Spleen (tissue), 11 donors: ENCODE measurements at regions not wholly inside any gene's neighbourhood (a gene's known extent, or its start where the extent isn't known, plus 50 kb on each side); places are given as distances from the start of the nearest gene placed in this dataset.

Experiments used
- DNase-seq: peaks from one replicate; pipeline ENCODE4 v3.0.0-alpha.2; 2020
- H3K27ac ChIP-seq, 8 donors: fragments of 200-600 bp; sonication (generic) in 7 of 8; 1 replicate in 4 of 8; 2 replicates in 4 of 8; pipeline versions ENCODE4 v1.5.0 to v1.8.0; 2016 to 2021; ENCODE audit warnings: inconsistent platforms in 4 of 8, mild to moderate bottlenecking in 4 of 8, moderate library complexity in 1 of 8
- H3K27me3 ChIP-seq, 7 donors: fragments of 200-600 bp; sonication (generic) in 6 of 7; replicated peaks in 1 of 7; 1 replicate in 4 of 7; 2 replicates in 3 of 7; pipeline versions ENCODE4 v1.5.0 to v1.8.0; 2016 to 2021; ENCODE audit warnings: inconsistent platforms in 3 of 7, mild to moderate bottlenecking in 1 of 7
- H3K36me3 ChIP-seq, 6 donors: fragments of 200-600 bp; sonication (generic) in 5 of 6; 1 replicate in 4 of 6; 2 replicates in 2 of 6; pipeline versions ENCODE4 v1.5.0 to v1.8.0; 2016 to 2021; ENCODE audit warnings: inconsistent platforms in 2 of 6
- H3K4me1 ChIP-seq, 6 donors: fragments of 200-600 bp; sonication (generic) in 5 of 6; 1 replicate in 3 of 6; 2 replicates in 3 of 6; pipeline versions ENCODE4 v1.5.0 to v1.8.0; 2016 to 2021; ENCODE audit warnings: inconsistent platforms in 3 of 6
- H3K4me3 ChIP-seq, 8 donors: fragments of 200-600 bp; sonication (generic) in 7 of 8; 1 replicate in 4 of 8; 2 replicates in 4 of 8; pipeline versions ENCODE4 v1.5.0 to v1.8.0; 2016 to 2021; ENCODE audit warnings: inconsistent platforms in 4 of 8, mild to moderate bottlenecking in 4 of 8, moderate library complexity in 2 of 8
- H3K9me3 ChIP-seq, 8 donors: fragments of 200-600 bp; sonication (generic) in 7 of 8; 1 replicate in 4 of 8; 2 replicates in 4 of 8; pipeline versions ENCODE4 v1.5.0 to v1.8.0; 2016 to 2021; ENCODE audit warnings: inconsistent platforms in 4 of 8
- POLR2A ChIP-seq, 3 donors: fragments of 450-650 bp; IDR thresholded peaks; one replicate each; pipeline ENCODE4 v1.5.1; 2017; ENCODE audit warnings: antibody characterized with exemption in 3 of 3, mild to moderate bottlenecking in 1 of 3
- POLR2AphosphoS5 ChIP-seq, 3 donors: sonication (generic); formaldehyde crosslinking; IDR thresholded peaks; one replicate each; pipeline ENCODE4 v1.5.1; 2017; ENCODE audit warnings: antibody characterized with exemption in 3 of 3
- WGBS, 5 donors: extraction: QIAGEN DNeasy Blood & Tissue Kit in 3 of 5; methylation state at CpG; one replicate each; pipeline versions ENCODE4 v1.1.5 to v1.1.7; 2013 to 2018; 5-methylcytosine and 5-hydroxymethylcytosine counted together
- intact Hi-C: fragments of 100-400 bp; cut with DNase I; formaldehyde crosslinking; loops from one replicate; pipeline ENCODE4 v1.15.0; 2023; ENCODE audit warnings: low total_unique reads
- TF ChIP-seq, protein P1 (sequence below), 11 experiments: fragments of 200-600 bp in 7 of 11; fragments of 450-650 bp in 4 of 11; sonication (generic) in 4 of 11; IDR thresholded peaks in 8 of 11; conservative IDR thresholded peaks in 3 of 11; 1 replicate in 7 of 11; 2 replicates in 4 of 11; pipeline versions ENCODE4 v1.4.0 to v1.8.0; 2016 to 2021; ENCODE audit warnings: antibody characterized with exemption in 11 of 11, inconsistent platforms in 4 of 11, mild to moderate bottlenecking in 1 of 11
- donor health status: healthy with polysubstance abuse.
- donor health status: DM: no; HTN: no; CAD: no; lungs with moderate emphysema.
- donor health status: DM: no; HTN: no; CAD: no.
- donor health status: Bipolar disorder and iron deficiency.
- donor health status: healthy.
- donor health status: DM: no; HTN: no; CAD: no.
- donor health status: DM: yes; HTN: yes; CAD: no.

- 40 to 74% (median 48%) methylated on average over 1 of the region's 1 CpG for WGBS, 5 donors
- no peaks in the 10 kb centered on the region for H3K36me3 ChIP-seq
- intact Hi-C loops = no loop called here
These were observed 62.0 kb downstream of the CAVIN4 start for GRCh38 chr9:100639854-100640253.

DNA sequence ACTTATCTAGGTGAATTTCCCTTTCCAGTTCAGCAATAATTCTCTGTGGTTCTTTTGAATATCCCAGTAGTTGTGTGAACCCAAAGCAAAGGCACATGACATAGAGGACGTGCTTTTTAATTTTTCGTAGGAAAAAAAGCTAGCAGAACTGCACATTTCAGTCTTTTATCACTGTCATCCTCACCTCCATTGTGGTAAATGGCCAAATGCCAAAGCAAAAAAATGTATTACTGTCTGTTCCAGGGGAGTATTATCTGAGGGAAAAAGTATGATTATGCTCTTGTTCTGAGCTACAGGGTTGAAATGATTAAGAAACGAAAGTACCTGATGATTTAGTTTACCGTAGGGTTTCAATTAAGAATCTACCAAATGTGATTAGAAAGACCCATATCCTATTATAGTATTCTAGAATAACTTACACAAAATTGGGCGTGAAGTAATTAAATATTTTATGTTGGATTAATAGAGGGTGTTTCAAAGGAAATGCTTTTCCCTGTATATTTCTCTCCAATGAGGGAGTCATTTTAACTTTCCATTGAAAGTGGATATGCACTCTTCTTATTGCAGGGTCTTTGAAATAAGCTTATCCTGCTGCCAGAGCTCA, 62.7 kb downstream of the CAVIN4 start:
- H3K36me3 ChIP-seq = no peaks in the 10 kb centered on the region
- no peaks in the 10 kb centered on the region for H3K4me1 ChIP-seq
- no peak overlapping the region for H3K4me3 ChIP-seq
- no peak for DNase-seq
- peaks cover 0 to 15% (median 9%) of the 10 kb centered on the region in 8 donors for H3K9me3 ChIP-seq
- WGBS, 5 donors = 73 to 85% (median 76%) methylated on average over 5 of the region's 5 CpGs
- intact Hi-C loops = no loop called here
- H3K27ac ChIP-seq = no peak overlapping the region
- peaks cover 0 to 11% (median 0%) of the 10 kb centered on the region in 7 donors for H3K27me3 ChIP-seq
- TF ChIP-seq POLR2A (IDR thresholded peaks at IDR 0.05) (no peak), POLR2AphosphoS5 (IDR thresholded peaks at IDR 0.05) (no peak)
- TF ChIP-seq, protein P1, sequence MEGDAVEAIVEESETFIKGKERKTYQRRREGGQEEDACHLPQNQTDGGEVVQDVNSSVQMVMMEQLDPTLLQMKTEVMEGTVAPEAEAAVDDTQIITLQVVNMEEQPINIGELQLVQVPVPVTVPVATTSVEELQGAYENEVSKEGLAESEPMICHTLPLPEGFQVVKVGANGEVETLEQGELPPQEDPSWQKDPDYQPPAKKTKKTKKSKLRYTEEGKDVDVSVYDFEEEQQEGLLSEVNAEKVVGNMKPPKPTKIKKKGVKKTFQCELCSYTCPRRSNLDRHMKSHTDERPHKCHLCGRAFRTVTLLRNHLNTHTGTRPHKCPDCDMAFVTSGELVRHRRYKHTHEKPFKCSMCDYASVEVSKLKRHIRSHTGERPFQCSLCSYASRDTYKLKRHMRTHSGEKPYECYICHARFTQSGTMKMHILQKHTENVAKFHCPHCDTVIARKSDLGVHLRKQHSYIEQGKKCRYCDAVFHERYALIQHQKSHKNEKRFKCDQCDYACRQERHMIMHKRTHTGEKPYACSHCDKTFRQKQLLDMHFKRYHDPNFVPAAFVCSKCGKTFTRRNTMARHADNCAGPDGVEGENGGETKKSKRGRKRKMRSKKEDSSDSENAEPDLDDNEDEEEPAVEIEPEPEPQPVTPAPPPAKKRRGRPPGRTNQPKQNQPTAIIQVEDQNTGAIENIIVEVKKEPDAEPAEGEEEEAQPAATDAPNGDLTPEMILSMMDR (IDR thresholded peaks at IDR 0.05 in 8 of 11, conservative IDR thresholded peaks at IDR 0.05 in 3 of 11) = no peak

More at GRCh38 chr9:100639854-100640253, 62.0 kb downstream of the CAVIN4 start:
- peaks cover 0 to 15% (median 9%) of the 10 kb centered on the region in 8 donors for H3K9me3 ChIP-seq
- no peaks in the 10 kb centered on the region for H3K4me1 ChIP-seq
- no peak for TF ChIP-seq POLR2AphosphoS5 (IDR thresholded peaks at IDR 0.05)
- no peak for TF ChIP-seq POLR2A (IDR thresholded peaks at IDR 0.05)
- TF ChIP-seq, protein P1 (IDR thresholded peaks at IDR 0.05 in 8 of 11, conservative IDR thresholded peaks at IDR 0.05 in 3 of 11) = no peak
- H3K27me3 ChIP-seq = peaks cover 0 to 11% (median 0%) of the 10 kb centered on the region in 7 donors
- no peak overlapping the region for H3K4me3 ChIP-seq
- no peak for DNase-seq
- H3K27ac ChIP-seq = no peak overlapping the region

DNA sequence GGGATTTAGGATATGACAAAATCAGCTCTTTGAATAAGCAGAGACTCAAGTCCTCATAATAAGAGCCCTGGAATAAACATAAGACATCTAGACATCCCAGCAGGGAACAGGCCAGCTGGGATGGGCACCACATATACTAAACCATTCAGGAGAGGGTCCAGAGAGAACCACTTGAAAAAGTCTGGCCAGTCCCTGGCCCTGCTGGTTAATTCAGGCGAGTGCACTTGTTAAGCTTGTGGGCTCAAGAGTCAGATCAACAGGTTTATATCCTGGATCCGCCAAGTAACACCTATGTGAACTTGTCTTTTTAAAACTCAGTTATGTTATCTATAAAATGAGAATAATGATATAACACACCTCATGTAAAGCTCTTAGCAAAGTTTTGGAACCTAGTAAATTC, 63.3 kb downstream of the CAVIN4 start:
- H3K4me1 ChIP-seq = no peaks in the 10 kb centered on the region
- intact Hi-C loops = no loop called here
- H3K36me3 ChIP-seq = no peaks in the 10 kb centered on the region
- WGBS, 5 donors = 62 to 92% (median 81%) methylated on average over 2 of the region's 2 CpGs
- peaks cover 0 to 15% (median 8%) of the 10 kb centered on the region in 8 donors for H3K9me3 ChIP-seq
- H3K27me3 ChIP-seq = peaks cover 0 to 11% (median 0%) of the 10 kb centered on the region in 7 donors
- no peak overlapping the region for H3K4me3 ChIP-seq
- DNase-seq = no peak
- H3K27ac ChIP-seq = no peak overlapping the region
- TF ChIP-seq, protein P1 (IDR thresholded peaks at IDR 0.05 in 8 of 11, conservative IDR thresholded peaks at IDR 0.05 in 3 of 11) = no peak
- TF ChIP-seq POLR2AphosphoS5 (IDR thresholded peaks at IDR 0.05) (no peak), POLR2A (IDR thresholded peaks at IDR 0.05) (no peak)

- 83 to 94% (median 89%) methylated on average over 4 of the region's 4 CpGs for WGBS, 5 donors
- Histone ChIP-seq H3K4me3 (no peak overlapping the region), H3K27me3 (peaks cover 0 to 3% (median 0%) of the 10 kb centered on the region in 7 donors), H3K9me3 (peaks cover 3 to 40% (median 26%) of the 10 kb centered on the region in 8 donors), H3K4me1 (no peaks in the 10 kb centered on the region), H3K27ac (no peak overlapping the region), H3K36me3 (no peaks in the 10 kb centered on the region)
- TF ChIP-seq POLR2AphosphoS5 (IDR thresholded peaks at IDR 0.05) (no peak), POLR2A (IDR thresholded peaks at IDR 0.05) (no peak)
- TF ChIP-seq, protein P1 (IDR thresholded peaks at IDR 0.05 in 8 of 11, conservative IDR thresholded peaks at IDR 0.05 in 3 of 11) = no peak
- no peak for DNase-seq
- intact Hi-C loops = no loop called here
These were observed 75.0 kb downstream of the CAVIN4 start for GRCh38 chr9:100652850-100653249.
